HG02981 (cell line): ENCODE measurements at regions not wholly inside any gene's neighbourhood (a gene's known extent, or its start where the extent isn't known, plus 50 kb on each side); places are given as distances from the start of the nearest gene placed in this dataset.

Experiments used
- ATAC-seq: cut with Tn5 transposase; IDR thresholded peaks from one replicate; pipeline ENCODE4 v1.9.1; 2021; ENCODE audit warnings: mild to moderate bottlenecking, moderate library complexity; ENCODE audit not compliant: unreplicated experiment

DNA sequence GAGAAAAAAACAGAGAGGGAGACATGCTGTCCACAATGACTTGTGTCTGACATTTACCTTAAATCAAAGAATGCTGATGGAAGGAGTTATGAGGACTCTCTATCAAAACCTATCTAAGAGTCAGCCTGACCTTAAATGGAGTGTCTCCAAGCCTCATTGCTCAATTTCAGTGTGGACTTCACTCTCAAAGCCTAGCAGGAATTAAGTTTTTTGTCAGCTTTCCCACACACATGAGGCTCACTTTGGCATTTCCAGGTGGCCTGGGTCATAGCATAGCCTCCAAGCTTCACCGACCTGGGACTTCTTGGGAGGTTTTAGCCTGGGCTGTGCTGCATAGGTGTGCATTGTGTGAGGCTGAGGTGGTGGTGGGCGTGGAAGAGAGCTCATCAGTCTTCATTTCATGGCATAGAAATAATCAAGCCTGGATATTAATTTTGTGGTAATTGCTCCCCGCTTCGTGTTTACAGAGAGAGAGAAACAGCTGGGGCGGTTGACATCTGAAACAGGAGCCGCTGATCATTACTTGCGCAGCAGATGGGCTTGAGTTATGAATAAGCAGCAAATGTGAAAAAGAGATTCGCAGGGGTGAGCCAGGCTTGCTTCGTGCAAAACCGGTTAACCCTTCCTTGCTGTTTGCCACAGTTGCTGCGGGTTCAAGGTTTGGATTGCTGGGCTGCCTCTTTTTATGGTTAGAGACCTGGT is 647.8 kb downstream of the INHBA start:
- no peak for ATAC-seq

DNA sequence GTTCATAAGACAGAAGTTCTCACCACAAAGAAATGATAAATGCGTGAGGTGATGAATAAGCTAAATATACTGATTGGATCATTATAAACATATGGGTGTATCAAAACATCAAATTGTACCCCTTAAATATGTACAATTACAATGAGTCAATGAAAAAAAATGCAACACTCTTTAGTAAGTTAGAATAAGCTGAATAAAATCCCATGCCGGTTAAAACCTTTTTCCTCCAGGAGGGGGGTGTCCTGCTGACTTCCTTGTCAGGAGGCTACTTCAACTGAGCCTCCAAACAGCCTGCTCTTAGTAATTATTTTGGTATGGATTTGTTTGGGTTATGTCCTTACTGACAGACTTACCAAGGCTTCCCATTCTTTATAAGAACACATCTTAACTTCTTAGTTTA is 649.1 kb downstream of the INHBA start:
- ATAC-seq: no peak

DNA sequence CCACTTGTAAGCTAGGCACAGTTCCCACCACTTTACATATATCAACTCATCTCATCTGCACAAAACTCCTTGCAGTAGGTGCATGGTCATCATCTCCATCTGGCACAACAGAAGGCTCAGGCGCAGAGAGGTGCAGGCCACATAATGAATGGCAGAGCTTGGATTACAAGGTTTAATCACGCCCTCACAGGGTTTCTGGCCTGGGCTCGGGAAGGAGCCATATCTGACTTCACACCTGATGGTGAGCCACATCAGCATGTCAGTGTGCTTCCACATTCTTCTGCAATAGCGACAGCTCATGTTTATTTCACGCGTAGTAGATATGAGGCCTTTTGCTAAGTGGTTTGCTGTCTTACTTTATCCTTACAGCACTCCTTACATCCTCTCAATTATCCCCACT is 650.2 kb downstream of the INHBA start:
- ATAC-seq: no peak

DNA sequence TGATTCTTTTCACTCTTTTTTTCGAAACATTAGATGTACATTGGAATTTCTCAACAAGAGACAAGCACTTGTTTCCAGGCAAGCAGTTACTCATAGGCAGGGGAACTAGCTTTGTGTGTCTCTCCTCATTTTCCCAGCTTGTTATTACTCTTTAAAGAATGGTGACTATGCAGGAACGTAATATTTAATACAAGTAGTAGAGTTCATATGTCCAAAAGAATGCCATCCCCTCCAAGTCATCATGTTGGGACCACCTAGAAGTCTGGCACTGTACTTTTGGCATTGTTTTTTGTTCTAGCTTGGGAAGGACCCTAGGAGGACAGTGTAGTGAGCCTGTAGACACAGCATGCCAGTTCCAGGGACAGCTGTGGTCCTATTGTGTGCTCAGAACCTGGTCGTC is 650.7 kb downstream of the INHBA start:
- no peak for ATAC-seq

DNA sequence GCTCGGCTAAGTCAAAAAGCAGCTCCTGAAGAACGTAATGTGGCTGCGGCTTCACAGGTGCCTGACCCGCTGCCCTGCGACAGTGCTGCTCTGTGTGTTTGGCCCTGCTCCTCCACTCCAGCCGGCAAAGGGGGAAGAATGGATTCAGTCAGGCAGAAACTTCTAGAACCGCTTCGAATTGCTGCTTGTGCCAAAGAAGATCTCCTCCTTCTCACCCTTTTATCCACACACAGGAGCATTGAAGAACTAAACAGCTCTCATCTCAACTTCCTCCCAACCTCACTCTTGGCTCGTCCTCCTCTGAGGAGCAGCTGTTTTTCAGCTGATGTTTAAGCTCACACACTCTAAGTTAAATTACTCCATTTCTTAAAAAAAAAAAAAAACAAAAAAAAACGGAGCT is 651.4 kb downstream of the INHBA start:
- no peak for ATAC-seq

DNA sequence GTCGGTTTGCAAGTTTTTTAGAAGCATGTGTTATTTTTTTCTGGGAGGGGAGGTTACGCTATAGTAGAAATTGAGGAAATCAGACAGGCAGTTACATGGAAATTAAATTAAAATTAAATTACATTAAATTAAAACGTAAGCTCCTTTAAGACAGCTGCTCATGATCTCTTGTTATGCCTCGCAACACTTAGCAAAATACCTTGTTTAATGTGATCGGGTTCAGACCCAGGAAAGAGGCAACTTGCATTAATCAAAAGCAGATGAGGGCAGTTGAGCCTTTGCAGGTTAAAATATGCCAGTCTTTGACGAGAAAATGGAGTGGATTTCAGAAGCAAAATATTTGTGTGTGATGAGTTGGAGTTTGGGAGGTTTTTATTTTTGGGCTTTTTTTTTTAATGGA is 651.8 kb downstream of the INHBA start:
- no peak for ATAC-seq

DNA sequence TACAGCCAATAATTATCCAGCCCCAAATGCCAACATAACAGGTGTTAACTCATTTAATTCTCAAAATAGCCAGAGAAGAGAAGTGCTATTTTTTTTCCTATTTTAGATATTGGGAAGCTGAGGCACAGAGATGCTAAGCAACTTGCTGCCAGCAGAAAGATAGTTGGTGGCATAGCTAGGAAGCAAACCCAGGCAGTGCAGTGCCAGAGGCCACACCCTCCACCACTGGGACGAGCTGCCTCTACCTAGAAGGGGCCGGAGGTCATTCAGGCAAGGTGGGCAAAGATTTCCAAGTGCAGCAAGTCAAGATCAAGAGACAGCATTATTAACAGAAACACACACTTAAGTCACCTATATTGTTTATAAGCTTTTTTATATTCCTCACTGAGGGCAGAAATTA is 654.1 kb downstream of the INHBA start:
- no peak for ATAC-seq

DNA sequence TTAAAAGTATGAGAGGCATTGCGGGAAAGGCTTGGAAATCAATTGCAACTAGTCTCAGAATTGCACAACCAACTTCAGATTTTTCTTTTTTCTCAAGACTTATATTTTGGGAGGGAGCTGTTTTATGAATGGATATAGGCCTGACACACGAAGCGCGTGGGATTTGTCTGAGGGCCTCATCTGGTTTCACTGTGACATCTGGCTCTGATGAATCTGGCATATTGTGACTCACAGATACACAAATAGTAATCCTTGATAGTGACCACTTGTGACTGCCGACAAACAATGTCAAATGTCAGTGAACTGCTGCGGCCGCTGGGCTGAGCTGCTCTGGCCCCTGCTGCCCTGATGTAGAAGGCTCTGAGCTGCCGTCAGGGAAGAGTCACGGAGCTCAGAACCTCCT is 655.1 kb downstream of the INHBA start:
- ATAC-seq: no peak

DNA sequence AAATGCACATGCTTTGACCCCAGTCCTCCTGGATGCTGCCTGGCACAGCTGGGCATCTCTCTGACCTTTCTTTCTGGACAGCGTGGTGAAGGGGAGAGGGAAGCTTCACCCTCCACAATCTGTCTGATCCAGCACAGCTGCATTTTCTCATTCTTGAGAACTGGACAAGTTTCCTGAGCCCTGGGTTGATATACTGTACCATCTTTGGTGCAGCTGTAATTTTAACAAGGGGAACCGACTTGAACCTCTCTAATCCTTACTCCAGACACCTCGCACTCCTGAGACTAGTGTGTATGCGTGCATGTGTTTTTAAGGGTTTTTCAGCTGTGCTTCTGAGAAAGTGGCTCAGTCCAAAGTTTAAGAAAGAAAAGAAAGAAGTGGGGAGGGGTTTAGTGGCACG is 655.7 kb downstream of the INHBA start:
- no peak for ATAC-seq

DNA sequence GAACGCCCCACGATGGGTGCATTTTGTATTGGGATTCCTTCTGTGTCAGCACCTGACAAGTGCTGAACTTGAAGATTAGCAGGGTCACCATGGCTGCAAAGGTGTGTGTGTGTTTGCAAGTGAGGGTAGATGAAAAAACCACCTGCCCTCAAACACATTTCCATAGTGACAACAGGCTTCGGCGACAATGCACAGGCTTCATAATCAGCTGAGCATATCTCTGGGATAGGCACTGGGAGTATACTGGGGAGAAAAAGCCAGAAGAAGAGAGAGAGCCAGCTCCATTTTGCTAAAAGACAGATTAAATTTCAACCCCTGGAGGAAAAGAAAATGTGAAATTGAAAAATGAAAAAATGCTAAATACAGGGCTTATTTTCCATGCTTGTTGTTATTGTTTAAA is 656.1 kb downstream of the INHBA start:
- ATAC-seq: no peak

DNA sequence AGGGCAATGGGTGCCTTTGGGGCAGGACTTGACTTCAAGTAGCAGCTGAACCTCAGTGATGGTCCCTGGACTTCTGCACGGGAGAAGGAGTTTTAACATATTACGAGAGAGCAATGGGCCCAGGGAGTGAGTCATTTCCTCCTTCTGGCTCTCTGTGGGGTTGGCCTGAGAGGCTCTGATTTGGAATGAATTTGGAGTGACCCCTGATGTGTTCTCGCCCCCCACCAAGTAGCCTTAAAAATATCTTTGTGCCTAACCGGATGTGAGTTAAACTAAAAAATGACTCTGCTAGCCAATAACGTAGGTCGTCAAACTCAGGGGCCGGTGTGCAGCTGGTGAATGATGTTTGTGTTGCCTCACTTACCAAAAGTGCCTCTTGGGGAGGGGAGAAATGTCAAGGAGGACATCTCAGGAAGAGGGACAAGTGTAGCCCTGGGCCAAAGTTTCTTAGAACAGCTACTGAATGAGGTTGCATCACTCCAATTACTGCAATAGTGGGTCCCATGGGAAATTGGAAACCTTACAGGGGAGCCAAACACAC is 656.6 kb downstream of the INHBA start:
- no peak for ATAC-seq

DNA sequence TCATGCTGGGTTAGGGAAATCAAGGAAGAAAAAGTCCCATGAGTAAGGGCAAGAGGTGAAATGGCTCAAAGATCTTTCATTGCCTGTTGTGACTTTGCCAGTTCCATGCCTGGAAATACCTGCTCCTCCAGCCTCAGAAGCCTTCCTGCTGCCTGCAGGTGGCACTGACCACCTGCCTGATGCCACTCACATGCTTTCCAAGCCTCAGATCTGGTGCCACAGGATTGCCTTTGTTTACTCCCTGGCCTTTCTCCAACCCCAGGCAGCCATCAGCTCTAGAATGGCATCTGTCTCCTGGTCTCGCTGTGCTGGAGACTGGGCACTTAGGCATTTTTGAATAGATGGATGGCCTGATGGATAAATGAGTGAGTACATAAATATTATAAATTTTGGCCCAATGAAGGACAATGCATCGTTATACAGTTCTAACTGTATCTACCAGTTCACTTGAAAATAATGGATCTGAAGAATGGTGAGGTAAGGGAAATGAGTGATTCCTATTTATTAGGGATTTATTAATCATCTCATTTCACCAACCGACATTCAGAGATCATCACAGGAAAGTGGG is 657.2 kb downstream of the INHBA start:
- no peak for ATAC-seq

DNA sequence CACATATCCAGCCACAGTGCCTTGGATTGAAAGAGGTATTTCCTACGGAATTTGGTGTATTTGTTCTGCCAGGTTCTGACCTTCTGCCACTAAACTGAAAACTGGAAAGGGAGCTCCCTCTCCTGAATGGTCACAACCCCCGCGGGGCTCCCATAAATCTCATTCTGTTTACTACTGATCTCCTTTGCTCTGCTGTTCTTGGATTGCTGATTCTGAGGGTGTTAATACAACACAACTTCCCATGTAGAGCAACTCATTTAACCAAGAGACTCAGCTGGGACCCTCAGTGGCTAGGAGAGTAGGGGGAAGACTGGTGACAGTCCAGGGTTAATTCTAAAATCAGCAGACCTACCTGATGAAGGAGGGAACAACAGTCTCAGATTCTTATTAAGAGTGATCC is 662.9 kb downstream of the INHBA start:
- ATAC-seq: no peak

DNA sequence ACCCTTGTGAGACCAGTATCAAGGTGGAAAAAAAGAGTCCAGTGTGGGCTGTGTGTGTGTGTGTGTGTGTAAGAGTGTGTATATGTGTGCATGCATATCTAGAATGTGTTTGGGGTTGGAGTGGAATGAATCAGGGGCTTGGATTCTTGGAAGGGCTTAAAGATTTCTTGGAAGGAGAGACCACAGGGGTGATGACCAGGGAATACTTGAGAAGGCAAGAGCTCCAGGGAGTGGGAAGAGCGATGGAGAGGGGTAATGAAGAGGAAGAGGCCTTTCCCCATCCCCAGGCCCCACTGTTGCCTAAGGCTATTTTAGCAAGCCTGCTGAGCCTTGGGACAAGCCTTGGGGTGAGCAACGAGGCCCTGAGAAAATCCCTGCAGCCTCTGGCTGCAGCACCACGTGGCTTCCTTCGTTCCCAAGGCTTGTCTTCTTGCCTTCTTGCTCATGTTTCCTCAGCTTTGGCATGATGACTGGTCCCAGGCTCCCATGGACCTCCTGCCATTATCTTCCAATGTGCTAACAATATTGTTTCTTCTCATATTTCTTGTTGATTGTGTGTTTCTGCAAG is 663.4 kb downstream of the INHBA start:
- ATAC-seq: no peak

DNA sequence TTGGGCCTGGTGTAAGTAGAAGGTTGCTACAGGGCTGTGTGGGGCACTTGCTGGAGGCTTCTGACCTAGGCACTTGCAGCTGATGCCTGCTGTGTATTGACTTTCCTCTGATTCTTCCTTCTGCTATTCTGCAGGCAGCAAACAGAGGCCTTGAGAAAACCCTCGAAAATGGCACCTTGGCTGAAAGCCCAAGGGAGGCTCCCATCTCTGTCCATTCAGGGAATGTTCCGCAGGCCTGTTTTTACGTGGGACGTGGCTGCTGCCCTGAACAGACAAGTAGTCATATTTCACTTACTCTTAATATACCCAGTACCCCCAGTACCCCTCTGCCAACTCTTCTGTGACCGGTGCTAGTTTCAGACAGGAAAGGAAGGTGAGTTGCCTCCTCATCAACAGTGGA is 664.7 kb downstream of the INHBA start:
- ATAC-seq: no peak

DNA sequence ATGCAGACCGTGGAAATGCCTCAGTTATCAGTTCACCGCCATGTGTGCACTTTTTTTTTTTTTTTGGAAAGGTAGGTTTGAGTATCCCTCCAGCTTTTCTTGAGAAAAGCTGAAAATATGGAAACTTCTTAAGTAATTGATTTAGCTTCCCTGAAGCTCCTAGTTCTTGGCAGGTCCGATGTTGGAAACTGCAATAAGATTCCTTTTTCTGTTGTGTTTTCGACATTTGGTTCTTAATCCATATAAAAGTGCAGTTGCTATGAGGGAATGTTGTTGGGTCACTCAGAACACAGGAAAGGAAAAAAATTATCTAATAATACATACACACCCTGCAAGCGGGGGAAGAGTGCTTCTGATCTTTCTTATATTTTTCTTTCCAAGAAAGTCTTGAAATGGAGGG is 665.2 kb downstream of the INHBA start:
- ATAC-seq: no peak

DNA sequence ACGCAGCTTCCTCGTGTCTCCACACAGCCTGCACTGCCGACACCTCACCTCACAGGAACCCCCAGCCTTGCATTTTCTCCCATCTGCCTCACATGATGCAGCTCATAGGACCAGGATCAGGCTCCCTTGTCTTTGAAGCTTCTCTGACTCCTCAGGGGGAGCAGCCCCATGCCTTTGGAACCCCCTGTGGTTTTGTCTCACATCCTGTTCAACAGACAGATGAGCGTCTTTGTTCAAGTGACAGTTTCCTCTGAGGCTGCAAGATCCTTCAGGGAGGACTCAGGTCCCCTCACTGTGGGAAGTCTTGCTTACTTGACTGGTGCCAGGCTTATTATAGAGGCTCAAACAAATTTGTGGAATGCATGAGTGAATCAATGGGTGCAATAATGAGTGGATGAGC is 667.1 kb downstream of the INHBA start:
- no peak for ATAC-seq

DNA sequence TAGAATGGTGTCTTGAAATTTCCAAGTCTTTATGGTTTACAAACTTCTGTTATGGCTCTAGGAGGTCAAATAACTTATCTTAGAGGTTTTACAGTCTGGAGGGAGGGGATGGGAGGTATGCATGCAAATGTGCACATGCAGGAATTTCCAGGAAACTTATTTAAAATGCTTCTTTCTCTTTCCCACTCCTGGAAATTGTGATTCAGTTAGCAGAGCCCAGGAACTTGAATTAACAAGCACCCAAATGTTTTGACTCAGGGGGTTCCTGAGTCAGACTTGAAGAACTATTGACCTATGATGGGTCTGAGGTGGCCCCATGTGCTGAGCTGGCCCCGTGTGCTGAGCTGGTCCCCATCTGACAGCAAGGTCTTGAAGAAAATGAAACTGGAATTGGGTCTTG is 669.4 kb downstream of the INHBA start:
- ATAC-seq: no peak

DNA sequence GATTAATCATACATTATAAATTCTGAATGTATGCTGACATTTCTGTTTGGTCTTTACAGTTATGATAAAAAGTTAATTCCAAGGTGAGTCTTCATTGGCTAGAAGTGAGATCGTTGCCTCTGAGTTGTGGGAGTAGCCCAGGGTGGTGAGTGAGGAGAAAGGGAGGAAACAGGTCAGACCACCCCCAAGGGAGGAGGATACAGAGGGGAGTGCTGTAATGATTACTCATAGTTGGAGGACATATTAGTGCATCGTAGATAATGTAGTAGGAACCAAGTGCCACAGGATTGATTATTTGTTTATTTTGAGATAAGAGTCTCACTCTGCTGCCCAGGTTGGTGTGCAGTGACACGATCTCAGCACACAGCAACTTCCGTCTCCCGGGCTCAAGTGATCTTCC is 672.2 kb downstream of the INHBA start:
- no peak for ATAC-seq

DNA sequence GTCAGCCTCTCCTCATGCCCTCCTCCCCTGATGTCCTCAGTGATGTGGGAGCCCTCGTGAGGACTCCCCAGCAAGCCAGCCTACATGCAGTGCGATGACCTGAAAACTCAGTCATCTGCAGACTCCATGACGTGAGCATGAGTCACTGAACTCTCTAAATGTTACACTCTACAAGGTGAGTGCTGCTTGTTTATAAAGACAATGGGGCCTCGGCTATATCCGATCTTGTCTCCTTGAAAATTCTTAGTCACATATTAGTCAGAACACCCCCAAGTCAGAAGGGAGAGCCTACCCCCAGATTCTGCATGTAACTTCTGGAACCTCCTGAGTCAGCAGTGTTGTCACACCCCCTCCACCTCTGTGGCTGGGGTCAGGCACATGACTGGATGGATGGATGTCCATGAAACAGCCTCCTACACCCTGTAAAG is 673.8 kb downstream of the INHBA start:
- ATAC-seq: no peak

DNA sequence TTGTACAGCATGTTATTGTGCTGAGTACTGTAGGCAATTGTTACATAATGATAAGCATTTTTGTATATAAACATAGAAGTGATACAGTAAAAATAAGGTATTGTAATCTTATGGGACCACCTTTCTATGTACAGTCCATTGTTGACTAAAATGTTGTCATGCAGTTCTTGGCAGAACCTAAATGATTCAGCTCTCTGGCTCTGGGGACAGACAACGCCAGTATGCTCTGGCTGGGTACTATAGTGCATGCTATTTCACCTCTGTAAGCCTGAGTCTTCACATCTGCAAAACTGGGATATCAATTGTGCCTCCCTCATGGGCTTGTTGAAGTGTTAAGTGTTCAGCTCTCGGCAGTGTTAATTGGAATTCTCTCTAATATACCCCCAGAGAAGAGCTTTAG is 674.3 kb downstream of the INHBA start:
- ATAC-seq: no peak

DNA sequence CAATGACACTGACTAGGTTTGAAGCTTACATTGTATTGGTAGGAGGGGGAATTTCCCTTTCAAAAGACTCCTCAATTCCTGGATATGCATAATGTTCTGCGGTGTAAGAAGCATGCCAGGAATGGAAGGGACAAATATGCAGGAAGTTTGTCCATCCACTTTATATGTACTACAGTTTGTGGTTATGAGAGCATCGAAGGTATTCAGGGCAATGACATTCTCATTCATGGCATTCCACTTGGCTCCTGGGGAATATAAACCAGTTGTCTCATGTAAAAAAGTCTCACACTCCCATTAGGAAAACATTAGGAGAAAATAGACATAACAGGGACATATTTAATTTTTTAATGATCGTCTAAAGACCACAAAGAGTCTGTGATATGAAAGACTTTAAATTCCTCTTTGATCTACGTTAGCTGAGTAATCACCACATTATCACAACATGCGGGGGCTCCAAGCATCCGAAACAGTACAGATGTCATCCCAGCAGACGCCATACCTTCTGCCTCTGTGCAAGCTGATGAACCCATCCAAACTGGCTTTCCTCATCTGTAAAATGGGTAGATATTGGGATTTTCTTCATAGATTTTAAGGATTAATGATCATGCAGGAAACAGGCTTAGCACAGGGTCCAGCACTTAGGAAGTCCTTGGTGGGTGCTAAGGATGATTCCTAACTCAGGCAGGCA is 675.3 kb downstream of the INHBA start:
- no peak for ATAC-seq
